T-helper 1 cell treated with Interleukin-12 subunit alpha and Interleukin-12 subunit beta and Interleukin-4 antibody, amounts not matched to agents 30 μg/mL and 1 μg/mL, for 36 hours (primary cell): ENCODE measurements at regions not wholly inside any gene's neighbourhood (a gene's known extent, or its start where the extent isn't known, plus 50 kb on each side); places are given as distances from the start of the nearest gene placed in this dataset.

ENCODE experiments used
- H3K27ac Mint-ChIP-seq: one replicate; pipeline ENCODE4 v1.8.0; 2021; ENCODE audit warnings: mild to moderate bottlenecking, mixed read lengths
- H3K27me3 Mint-ChIP-seq: one replicate; pipeline ENCODE4 v1.8.0; 2021; ENCODE audit warnings: low read depth, mixed read lengths
- H3K36me3 Mint-ChIP-seq: one replicate; pipeline ENCODE4 v1.8.0; 2021; ENCODE audit warnings: low read depth, mixed read lengths
- H3K4me1 Mint-ChIP-seq: one replicate; pipeline ENCODE4 v1.8.0; 2021; ENCODE audit warnings: low read depth, mixed read lengths
- H3K4me3 Mint-ChIP-seq: one replicate; pipeline ENCODE4 v1.8.0; 2021; ENCODE audit warnings: mild to moderate bottlenecking, moderate library complexity, mixed read lengths
- H3K9me3 Mint-ChIP-seq: one replicate; pipeline ENCODE4 v1.8.0; 2021; ENCODE audit warnings: mixed read lengths

DNA sequence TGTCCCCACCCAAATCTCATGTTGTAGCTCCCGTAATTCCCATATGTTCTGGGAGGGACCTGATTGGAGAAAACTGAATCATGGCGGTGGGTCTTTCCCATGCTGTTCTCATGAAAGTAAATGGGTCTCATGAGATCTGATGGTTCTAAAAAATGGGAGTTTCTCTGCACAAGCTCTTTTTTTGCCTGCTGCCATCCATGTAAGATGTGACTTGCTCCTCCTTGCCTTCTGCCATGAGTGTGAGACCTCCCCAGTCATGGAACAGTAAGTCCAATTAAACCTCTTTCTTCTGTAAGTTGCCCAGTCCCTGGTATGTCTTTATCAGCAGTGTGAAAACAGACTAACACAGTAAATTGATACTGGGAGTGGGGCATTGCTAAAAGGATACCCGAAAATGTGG lies 1218.4 kb upstream of the CITED2 start:
- Mint-ChIP-seq H3K27ac (no peak overlapping the region), H3K4me1 (peaks cover 13% of the 10 kb centered on the region), H3K9me3 (peaks cover 12% of the 10 kb centered on the region), H3K4me3 (no peak overlapping the region), H3K27me3 (peaks cover under 1% of the 10 kb centered on the region), H3K36me3 (peaks cover 4% of the 10 kb centered on the region)

DNA sequence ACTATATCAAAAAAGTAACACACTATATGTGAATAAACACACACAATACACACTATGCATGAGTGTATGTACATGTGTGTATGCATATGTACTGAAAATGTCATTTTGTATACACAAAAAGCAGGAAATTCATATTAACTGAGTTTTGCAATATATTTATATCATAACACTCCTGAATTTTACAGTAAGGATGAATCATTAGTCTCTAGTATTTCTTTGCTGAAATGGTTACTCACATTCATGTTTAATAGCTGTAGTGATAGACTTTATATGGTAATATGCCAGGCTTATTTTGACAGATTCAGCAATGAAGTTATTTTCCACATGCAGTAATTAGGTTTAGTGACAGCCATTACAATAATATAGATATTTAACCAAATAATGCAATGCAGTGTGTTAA lies 1216.2 kb upstream of the CITED2 start:
- H3K27me3 Mint-ChIP-seq: no peaks in the 10 kb centered on the region

DNA sequence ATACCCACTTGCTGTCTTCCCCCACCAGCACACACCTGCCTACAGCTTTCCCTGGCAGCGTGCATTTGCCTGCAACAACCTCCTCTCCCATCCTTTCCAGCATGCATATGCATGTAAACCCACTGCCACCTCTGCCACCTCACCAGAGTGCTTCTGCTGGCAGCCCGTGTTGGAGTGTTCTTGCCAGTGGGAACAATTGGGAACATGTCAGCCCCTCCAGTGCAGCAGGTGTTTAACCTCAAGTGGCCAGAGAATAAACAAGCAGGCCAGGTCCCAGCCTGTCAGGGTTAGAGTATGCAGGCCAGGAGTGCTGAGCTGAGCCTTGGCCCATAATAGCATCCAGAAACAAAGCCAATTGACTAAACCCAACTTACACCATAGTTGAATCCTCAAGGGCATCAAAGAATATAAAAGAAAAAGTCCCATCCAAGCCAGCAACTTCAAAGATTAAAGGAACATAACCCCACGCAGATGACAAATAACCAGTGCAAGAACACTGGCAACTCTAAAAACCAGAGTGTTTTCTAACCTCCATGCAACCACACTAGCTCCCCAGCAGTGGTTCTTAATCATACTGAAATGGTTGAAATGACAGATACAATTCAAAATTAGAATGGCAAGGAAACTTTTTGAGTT lies 1212.1 kb upstream of the CITED2 start:
- peaks cover 56% of the 10 kb centered on the region for H3K4me1 Mint-ChIP-seq
- H3K36me3 Mint-ChIP-seq: peaks cover 27% of the 10 kb centered on the region
- H3K27me3 Mint-ChIP-seq: no peaks in the 10 kb centered on the region
- peaks cover 40% of the 10 kb centered on the region for H3K9me3 Mint-ChIP-seq
- H3K4me3 Mint-ChIP-seq: peak overlapping the region; percentile 32
- H3K27ac Mint-ChIP-seq: peak overlapping the region; percentile 90

More for the DNA sequence above, 1216.2 kb upstream of the CITED2 start:
- H3K36me3 Mint-ChIP-seq: peaks cover 17% of the 10 kb centered on the region
- H3K4me1 Mint-ChIP-seq: peaks cover 23% of the 10 kb centered on the region
- H3K27ac Mint-ChIP-seq: no peak overlapping the region
- peaks cover 24% of the 10 kb centered on the region for H3K9me3 Mint-ChIP-seq
- H3K4me3 Mint-ChIP-seq: no peak overlapping the region

- Mint-ChIP-seq H3K36me3 (peaks cover 28% of the 10 kb centered on the region), H3K4me3 (peak overlapping the region; percentile 40), H3K9me3 (peaks cover 46% of the 10 kb centered on the region), H3K27me3 (peaks cover 6% of the 10 kb centered on the region), H3K4me1 (peaks cover 53% of the 10 kb centered on the region), H3K27ac (peak overlapping the region; percentile 66)
These were observed 1207.2 kb upstream of the CITED2 start for GRCh38 chr6:140581601-140582000.

GRCh38 chr6:140579918-140580317 lies 1205.5 kb upstream of the CITED2 start:
- Mint-ChIP-seq H3K27me3 (peaks cover 8% of the 10 kb centered on the region), H3K36me3 (peaks cover 26% of the 10 kb centered on the region)

DNA sequence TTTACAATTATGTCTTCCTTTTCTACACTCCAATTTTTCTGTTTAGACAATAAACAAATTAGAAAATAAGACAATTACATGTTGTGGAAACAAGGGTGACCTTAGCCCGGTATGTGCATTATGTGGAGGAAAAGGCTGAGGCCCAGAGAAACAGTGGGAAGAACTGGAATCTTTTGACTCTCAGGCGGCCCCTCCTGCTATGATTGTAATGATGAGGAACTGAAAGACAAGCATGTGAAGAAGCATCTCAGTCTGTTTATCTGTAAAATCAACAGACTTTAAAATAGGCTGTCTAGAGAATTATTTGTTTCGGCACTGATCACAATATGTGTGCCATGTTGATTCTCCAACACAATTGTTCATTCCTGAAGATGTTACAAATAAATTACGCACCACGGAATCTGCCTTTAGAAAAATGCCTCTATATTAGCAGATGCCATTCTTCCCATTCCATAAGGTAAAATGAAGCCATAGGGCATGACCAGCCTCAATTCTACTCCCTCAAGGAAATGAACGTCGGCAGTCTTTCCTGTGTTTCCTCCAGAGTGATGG lies 1201.6 kb upstream of the CITED2 start:
- Mint-ChIP-seq H3K9me3 (peaks cover 22% of the 10 kb centered on the region), H3K36me3 (peaks cover 17% of the 10 kb centered on the region), H3K27ac (no peak overlapping the region), H3K4me1 (peaks cover 28% of the 10 kb centered on the region), H3K4me3 (no peak overlapping the region), H3K27me3 (peaks cover 8% of the 10 kb centered on the region)

More at GRCh38 chr6:140579918-140580317, 1205.5 kb upstream of the CITED2 start:
- no peak overlapping the region for H3K4me3 Mint-ChIP-seq
- H3K9me3 Mint-ChIP-seq: peaks cover 44% of the 10 kb centered on the region
- no peak overlapping the region for H3K27ac Mint-ChIP-seq
- H3K4me1 Mint-ChIP-seq: peaks cover 42% of the 10 kb centered on the region

DNA sequence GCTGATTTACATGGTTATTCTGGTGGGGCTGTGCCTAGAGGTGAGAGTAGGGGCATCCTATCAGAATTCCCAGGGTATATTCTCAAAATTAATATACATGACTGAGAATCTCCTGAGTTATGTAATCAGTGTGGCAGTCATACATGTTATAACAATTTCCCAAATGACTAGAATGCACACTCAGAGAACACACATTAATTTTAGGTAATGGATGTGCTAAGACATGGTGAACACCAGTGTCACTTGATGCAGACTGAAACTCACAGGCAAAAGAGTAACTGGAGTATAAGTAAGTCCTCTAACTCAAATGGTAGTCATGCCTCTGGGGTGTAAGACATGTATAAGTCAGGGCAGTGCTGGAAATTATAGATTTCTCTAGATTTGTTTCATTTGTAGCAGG lies 1198.4 kb upstream of the CITED2 start:
- Mint-ChIP-seq H3K36me3 (peaks cover 12% of the 10 kb centered on the region), H3K9me3 (peaks cover 7% of the 10 kb centered on the region), H3K27me3 (peaks cover 8% of the 10 kb centered on the region), H3K27ac (no peak overlapping the region), H3K4me1 (peaks cover 18% of the 10 kb centered on the region), H3K4me3 (no peak overlapping the region)

- Mint-ChIP-seq H3K4me1 (peaks cover 21% of the 10 kb centered on the region), H3K4me3 (no peak overlapping the region), H3K36me3 (peaks cover 12% of the 10 kb centered on the region), H3K9me3 (peaks cover 7% of the 10 kb centered on the region), H3K27ac (no peak overlapping the region), H3K27me3 (peaks cover 5% of the 10 kb centered on the region)
These were observed 1197.7 kb upstream of the CITED2 start for GRCh38 chr6:140572129-140572528.

GRCh38 chr6:140571145-140571544 lies 1196.7 kb upstream of the CITED2 start:
- no peak overlapping the region for H3K4me3 Mint-ChIP-seq
- peaks cover 8% of the 10 kb centered on the region for H3K36me3 Mint-ChIP-seq
- H3K27me3 Mint-ChIP-seq: no peaks in the 10 kb centered on the region
- peaks cover 19% of the 10 kb centered on the region for H3K4me1 Mint-ChIP-seq
- H3K27ac Mint-ChIP-seq: no peak overlapping the region
- peaks cover 4% of the 10 kb centered on the region for H3K9me3 Mint-ChIP-seq

- H3K27me3 Mint-ChIP-seq: peaks cover 4% of the 10 kb centered on the region
- H3K4me1 Mint-ChIP-seq: peaks cover 11% of the 10 kb centered on the region
- no peak overlapping the region for H3K4me3 Mint-ChIP-seq
- H3K9me3 Mint-ChIP-seq: no peaks in the 10 kb centered on the region
- peaks cover 4% of the 10 kb centered on the region for H3K36me3 Mint-ChIP-seq
- H3K27ac Mint-ChIP-seq: no peak overlapping the region
These were observed 1193.0 kb upstream of the CITED2 start for GRCh38 chr6:140567466-140567865.

DNA sequence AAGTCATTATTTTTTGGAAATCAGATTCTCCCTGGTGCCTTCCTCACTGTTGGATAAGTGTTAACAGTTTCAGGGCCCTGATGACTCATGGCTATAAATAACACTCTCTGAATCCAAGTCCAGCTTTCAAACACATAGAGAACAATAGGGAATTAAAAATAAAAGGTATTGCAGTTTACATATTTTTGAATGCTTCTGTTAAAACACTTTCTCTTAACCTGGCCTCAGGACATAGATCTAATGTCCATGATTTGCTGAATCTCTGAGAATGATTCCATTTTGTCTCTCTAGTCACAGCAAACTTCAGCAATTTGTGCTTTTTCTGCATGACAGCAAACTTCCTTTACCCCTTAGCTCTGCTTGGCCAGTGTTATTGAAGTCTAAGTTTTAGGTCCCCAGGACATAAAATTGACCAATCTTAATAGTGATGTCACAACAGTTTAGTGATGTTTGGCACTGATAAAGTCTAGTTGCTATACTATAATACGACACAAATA lies 1192.4 kb upstream of the CITED2 start:
- Mint-ChIP-seq H3K9me3 (no peaks in the 10 kb centered on the region), H3K4me3 (no peak overlapping the region), H3K4me1 (peaks cover 6% of the 10 kb centered on the region), H3K27ac (no peak overlapping the region), H3K27me3 (peaks cover 4% of the 10 kb centered on the region), H3K36me3 (peaks cover 3% of the 10 kb centered on the region)

- H3K27me3 Mint-ChIP-seq: peaks cover 9% of the 10 kb centered on the region
- no peak overlapping the region for H3K4me3 Mint-ChIP-seq
- no peaks in the 10 kb centered on the region for H3K9me3 Mint-ChIP-seq
- no peak overlapping the region for H3K27ac Mint-ChIP-seq
- H3K4me1 Mint-ChIP-seq: peaks cover 3% of the 10 kb centered on the region
- no peaks in the 10 kb centered on the region for H3K36me3 Mint-ChIP-seq
These were observed 1189.3 kb upstream of the CITED2 start for GRCh38 chr6:140563728-140564127.

GRCh38 chr6:140561701-140562100 lies 1187.3 kb upstream of the CITED2 start:
- no peak overlapping the region for H3K27ac Mint-ChIP-seq
- H3K36me3 Mint-ChIP-seq: no peaks in the 10 kb centered on the region
- H3K4me3 Mint-ChIP-seq: no peak overlapping the region
- peaks cover 13% of the 10 kb centered on the region for H3K27me3 Mint-ChIP-seq
- no peaks in the 10 kb centered on the region for H3K4me1 Mint-ChIP-seq
- H3K9me3 Mint-ChIP-seq: no peaks in the 10 kb centered on the region

DNA sequence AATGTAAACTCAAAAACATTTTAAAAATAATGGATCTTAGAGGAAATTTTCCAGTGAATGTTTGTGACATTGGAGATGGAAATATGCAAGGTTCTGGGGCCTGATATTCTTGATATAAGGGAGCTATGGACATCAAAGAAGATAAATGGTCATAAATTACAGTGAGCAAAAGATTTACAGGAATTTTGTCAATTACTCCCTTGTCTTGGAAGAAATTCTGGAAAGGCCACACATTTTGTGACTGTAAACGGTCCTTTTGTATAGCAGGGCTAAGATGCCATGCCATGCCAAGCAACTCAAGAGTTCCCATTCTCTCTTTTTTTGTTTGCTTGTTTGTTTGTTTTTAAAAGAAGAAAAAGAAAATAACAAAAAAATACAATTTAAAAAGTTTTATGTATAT lies 1186.2 kb upstream of the CITED2 start:
- no peaks in the 10 kb centered on the region for H3K9me3 Mint-ChIP-seq
- H3K27ac Mint-ChIP-seq: no peak overlapping the region
- no peak overlapping the region for H3K4me3 Mint-ChIP-seq
- peaks cover 13% of the 10 kb centered on the region for H3K27me3 Mint-ChIP-seq
- H3K36me3 Mint-ChIP-seq: no peaks in the 10 kb centered on the region
- H3K4me1 Mint-ChIP-seq: no peaks in the 10 kb centered on the region

GRCh38 chr6:140559458-140559857 lies 1185.0 kb upstream of the CITED2 start:
- Mint-ChIP-seq H3K4me3 (no peak overlapping the region), H3K4me1 (no peaks in the 10 kb centered on the region), H3K27ac (no peak overlapping the region), H3K9me3 (peaks cover 2% of the 10 kb centered on the region), H3K36me3 (no peaks in the 10 kb centered on the region), H3K27me3 (peaks cover 13% of the 10 kb centered on the region)
